IPS DF 6.9 (cell line): ENCODE measurements at regions not wholly inside any gene's neighbourhood (a gene's known extent, or its start where the extent isn't known, plus 50 kb on each side); places are given as distances from the start of the nearest gene placed in this dataset.
"Not testable (repeated sequence)": the region's sequence is repeated elsewhere in the genome, so short reads cannot be mapped to it uniquely, and the experiment has no call there.

Experiments used
- DNase-seq: peaks from one replicate; pipeline ENCODE4 v3.0.0-alpha.2; 2013; ENCODE audit warnings: low read depth, low spot score
- H3K27ac ChIP-seq: one replicate; pipeline ENCODE4 v1.5.1; 2013; ENCODE audit warnings: low read length, control low read depth
- H3K27me3 ChIP-seq: 2 replicates; pipeline ENCODE4 v1.6.1; 2013; ENCODE audit warnings: mild to moderate bottlenecking, low read length; ENCODE audit not compliant: control insufficient read depth, insufficient read depth
- H3K36me3 ChIP-seq: 2 replicates; pipeline ENCODE4 v1.6.1; 2013; ENCODE audit warnings: low read length; ENCODE audit not compliant: control insufficient read depth, insufficient read depth
- H3K4me1 ChIP-seq: 2 replicates; pipeline ENCODE4 v1.6.1; 2013; ENCODE audit warnings: low read length; ENCODE audit not compliant: control insufficient read depth, insufficient read depth
- H3K4me3 ChIP-seq: 2 replicates; pipeline ENCODE4 v1.5.1; 2013; ENCODE audit warnings: mild to moderate bottlenecking, low read length
- H3K9me3 ChIP-seq: 2 replicates; pipeline ENCODE4 v1.6.1; 2013; ENCODE audit warnings: low read length, inconsistent platforms; ENCODE audit not compliant: control insufficient read depth, insufficient read depth
- WGBS: extraction: QIAGEN DNeasy Blood & Tissue Kit; methylation state at CpG from one replicate; pipeline ENCODE4 v1.1.7; 2013; ENCODE audit warnings: mixed read lengths, missing lambda C conversion rate; ENCODE audit not compliant: insufficient read length, insufficient coverage; 5-methylcytosine and 5-hydroxymethylcytosine counted together

GRCh38 chr5:127210042-127210441 lies 80.6 kb upstream of the MEGF10 start:
- H3K4me3 ChIP-seq, result no peak overlapping the region
- H3K36me3 ChIP-seq, result no peaks in the 10 kb centered on the region
- no peak for DNase-seq
- no CpG with 5 or more reads among the region's 2 CpGs for WGBS
- H3K27ac ChIP-seq, result no peak overlapping the region
- H3K27me3 ChIP-seq, result no peaks in the 10 kb centered on the region
- no peaks in the 10 kb centered on the region for H3K9me3 ChIP-seq
- no peaks in the 10 kb centered on the region for H3K4me1 ChIP-seq

DNA sequence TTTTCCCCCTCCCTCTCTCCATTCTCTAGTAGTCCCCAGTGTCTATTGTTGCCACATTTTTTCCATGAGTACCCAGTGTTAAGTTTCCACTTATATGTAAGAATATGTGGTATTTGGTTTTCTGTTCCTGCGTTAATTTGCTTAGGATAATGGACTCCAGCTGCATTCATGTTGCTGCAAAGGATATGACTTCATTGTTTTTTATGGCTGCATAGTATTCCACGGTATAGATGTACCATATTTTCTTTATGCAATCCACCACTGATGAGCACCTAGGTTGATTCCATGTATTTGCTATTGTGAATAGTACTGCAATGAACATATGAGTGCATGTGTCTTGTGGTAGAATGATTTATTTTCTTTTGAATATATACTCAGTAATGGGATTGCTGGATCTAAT lies 77.4 kb upstream of the MEGF10 start:
- no peaks in the 10 kb centered on the region for H3K27me3 ChIP-seq
- no peak overlapping the region for H3K4me3 ChIP-seq
- H3K27ac ChIP-seq, result no peak overlapping the region
- DNase-seq, result no peak
- no peaks in the 10 kb centered on the region for H3K36me3 ChIP-seq
- H3K4me1 ChIP-seq, result no peaks in the 10 kb centered on the region
- WGBS, result no CpG with 5 or more reads among the region's 2 CpGs
- H3K9me3 ChIP-seq, result no peaks in the 10 kb centered on the region

- no peak for DNase-seq
- no peak overlapping the region for H3K27ac ChIP-seq
- H3K4me3 ChIP-seq, result no peak overlapping the region
- no peaks in the 10 kb centered on the region for H3K4me1 ChIP-seq
- no peaks in the 10 kb centered on the region for H3K27me3 ChIP-seq
- no peaks in the 10 kb centered on the region for H3K36me3 ChIP-seq
- H3K9me3 ChIP-seq, result no peaks in the 10 kb centered on the region
- WGBS, result no CpG with 5 or more reads among the region's 2 CpGs
Observed at GRCh38 chr5:127216143-127216542, 74.5 kb upstream of the MEGF10 start.

- no CpG with 5 or more reads among the region's 3 CpGs for WGBS
- no peak overlapping the region for H3K27ac ChIP-seq
- H3K36me3 ChIP-seq, result no peaks in the 10 kb centered on the region
- no peak for DNase-seq
- H3K4me3 ChIP-seq, result no peak overlapping the region
- no peaks in the 10 kb centered on the region for H3K4me1 ChIP-seq
- H3K27me3 ChIP-seq, result no peaks in the 10 kb centered on the region
- H3K9me3 ChIP-seq, result no peaks in the 10 kb centered on the region
Observed at GRCh38 chr5:127216898-127217675, 73.5 kb upstream of the MEGF10 start.

GRCh38 chr5:127221936-127222335 lies 68.7 kb upstream of the MEGF10 start:
- not testable (repeated sequence) for DNase-seq, H3K36me3 ChIP-seq, H3K4me1 ChIP-seq, H3K27me3 ChIP-seq, H3K27ac ChIP-seq, H3K9me3 ChIP-seq, H3K4me3 ChIP-seq
- no CpG with 5 or more reads among the region's 1 CpG for WGBS

DNA sequence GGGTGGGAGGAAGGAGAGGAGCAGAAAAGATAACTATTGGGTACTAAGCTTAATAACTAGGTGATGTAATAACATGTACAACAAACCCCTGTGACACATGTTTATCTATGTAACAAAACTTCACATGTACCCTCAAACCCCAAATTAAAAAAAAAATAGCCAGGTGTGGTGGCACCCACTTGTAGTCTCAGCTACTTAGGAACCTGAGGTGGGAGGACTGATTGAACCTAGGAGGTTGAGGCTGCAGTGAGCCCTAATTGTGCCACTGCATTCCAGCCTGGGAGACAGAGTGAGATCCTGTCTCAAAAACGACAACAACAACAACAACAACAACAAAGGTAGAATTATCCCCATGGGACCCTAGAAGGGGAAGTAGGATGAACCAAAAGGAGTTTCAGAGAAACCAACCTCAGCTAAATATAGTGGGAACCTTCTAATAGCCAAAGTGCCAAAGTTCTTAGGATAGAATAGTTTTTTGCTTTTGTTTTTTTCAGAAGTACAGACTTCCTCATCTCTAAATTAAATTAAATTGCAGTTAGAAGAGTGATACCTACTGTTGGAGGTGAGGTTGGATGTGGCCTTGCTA lies 67.9 kb upstream of the MEGF10 start:
- not testable (repeated sequence) for H3K36me3 ChIP-seq, H3K27ac ChIP-seq, H3K9me3 ChIP-seq, DNase-seq, H3K4me3 ChIP-seq, H3K4me1 ChIP-seq, H3K27me3 ChIP-seq
- whole genome bisulfite sequencing, result no CpG with 5 or more reads among the region's 1 CpG

DNA sequence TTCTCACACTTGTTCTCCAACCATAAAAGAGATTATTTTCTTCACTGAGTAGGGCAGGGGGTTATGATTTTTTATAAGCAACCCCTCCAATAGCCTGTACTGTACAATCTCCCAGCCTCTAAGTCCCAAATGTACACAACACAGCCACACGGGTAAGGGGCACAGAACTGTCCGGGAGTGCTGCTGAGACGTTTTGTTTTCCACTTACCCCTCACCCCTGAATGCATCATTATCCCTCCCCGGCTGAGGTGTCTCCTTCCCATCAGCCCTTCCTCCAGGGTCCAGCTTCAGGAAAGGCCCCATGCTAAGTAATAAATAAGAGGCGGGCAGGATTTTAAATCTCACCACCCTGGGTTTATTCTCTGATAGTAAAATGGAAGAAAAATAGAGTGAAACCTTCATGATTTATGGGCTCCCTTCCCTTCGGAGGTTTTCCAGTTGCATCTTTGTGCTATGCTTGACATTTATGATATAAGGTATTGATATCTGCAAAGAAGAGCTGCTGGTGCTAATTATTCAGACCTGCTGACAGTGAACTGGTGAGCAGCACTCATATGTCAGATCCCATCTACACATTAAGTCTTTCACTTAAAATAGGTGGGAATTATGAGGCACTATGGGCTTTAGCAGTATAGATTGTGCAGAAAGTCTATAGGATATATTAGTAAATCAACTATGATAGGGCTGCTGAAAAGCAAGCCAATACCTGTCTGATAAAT lies 67.2 kb upstream of the MEGF10 start:
- WGBS, result no CpG with 5 or more reads among the region's 6 CpGs
- Histone ChIP-seq H3K36me3 (no peaks in the 10 kb centered on the region), H3K27ac (no peak overlapping the region), H3K4me3 (no peak overlapping the region), H3K4me1 (no peaks in the 10 kb centered on the region), H3K9me3 (no peaks in the 10 kb centered on the region), H3K27me3 (no peaks in the 10 kb centered on the region)
- DNase-seq, result no peak

DNA sequence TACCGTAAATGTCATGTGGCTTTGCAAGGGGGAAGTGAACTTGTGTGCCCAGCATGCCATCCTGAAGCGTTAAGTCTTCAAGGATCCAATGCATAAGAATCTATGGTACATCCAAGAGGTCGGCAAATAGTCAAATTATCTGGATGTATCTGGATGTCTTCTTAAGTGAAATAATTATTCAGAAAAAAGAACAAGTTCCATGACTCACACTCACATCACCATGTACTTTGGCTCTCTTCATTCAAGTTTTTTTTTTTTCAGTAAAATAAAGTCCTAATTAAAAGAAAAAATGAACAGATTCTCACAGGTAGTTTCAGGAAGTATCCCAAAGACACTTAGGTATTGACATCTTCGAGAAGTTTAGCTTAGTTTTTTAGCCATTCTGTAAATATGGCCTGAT lies 62.7 kb upstream of the MEGF10 start:
- no peak overlapping the region for H3K4me3 ChIP-seq
- H3K4me1 ChIP-seq, result no peaks in the 10 kb centered on the region
- WGBS, result no CpG with 5 or more reads among the region's 4 CpGs
- H3K27me3 ChIP-seq, result peaks cover 2% of the 10 kb centered on the region; the same call in 1 of the 2 replicates
- H3K9me3 ChIP-seq, result no peaks in the 10 kb centered on the region
- H3K27ac ChIP-seq, result no peak overlapping the region
- DNase-seq, result no peak
- H3K36me3 ChIP-seq, result no peaks in the 10 kb centered on the region

DNA sequence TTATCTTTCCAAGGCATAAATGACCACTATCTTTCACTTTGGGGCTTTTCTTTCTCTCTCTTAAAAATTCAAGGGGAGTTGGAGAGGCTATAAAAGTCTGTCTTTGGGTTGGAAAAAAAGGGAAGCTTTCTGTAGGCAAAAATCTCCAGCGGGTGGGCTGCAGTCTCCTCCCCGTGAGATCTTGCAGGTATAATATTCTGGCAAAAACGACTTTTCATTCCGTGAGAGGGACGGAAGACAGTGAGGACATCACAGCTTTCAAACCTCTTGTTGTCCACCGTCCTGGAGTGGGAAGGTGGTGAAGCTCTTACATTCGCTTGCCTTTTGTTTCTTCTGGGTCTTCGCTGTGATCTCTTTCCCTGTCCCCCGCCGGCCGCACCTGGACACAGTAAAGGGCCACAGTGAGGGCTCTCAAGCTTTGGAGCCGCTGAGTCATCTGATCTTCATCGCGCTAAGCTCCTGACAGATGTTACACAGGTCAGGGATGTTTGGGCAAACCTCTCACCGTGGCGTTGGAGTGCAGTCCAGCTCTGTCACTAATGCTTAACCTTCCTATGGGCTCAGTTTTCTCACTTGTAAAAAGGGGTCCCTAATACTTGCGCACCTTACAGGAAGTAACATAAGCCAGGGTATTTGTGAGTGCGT lies 61.9 kb upstream of the MEGF10 start:
- Histone ChIP-seq H3K4me1 (no peaks in the 10 kb centered on the region), H3K27me3 (peaks cover 2% of the 10 kb centered on the region; the same call in 1 of the 2 replicates), H3K36me3 (no peaks in the 10 kb centered on the region), H3K4me3 (peak overlapping the region; percentile 47; the same call in 1 of the 2 replicates), H3K9me3 (no peaks in the 10 kb centered on the region), H3K27ac (no peak overlapping the region)
- no CpG with 5 or more reads among the region's 18 CpGs for WGBS
- DNase-seq, result peak; percentile 2

- WGBS, result no CpG with 5 or more reads among the region's 61 CpGs
- no peaks in the 10 kb centered on the region for H3K4me1 ChIP-seq
- H3K4me3 ChIP-seq, result peak overlapping the region; percentile 47
- peaks cover 2% of the 10 kb centered on the region; the same call in 1 of the 2 replicates for H3K27me3 ChIP-seq
- H3K9me3 ChIP-seq, result no peaks in the 10 kb centered on the region
- H3K36me3 ChIP-seq, result no peaks in the 10 kb centered on the region
- no peak overlapping the region for H3K27ac ChIP-seq
- DNase-seq, result peak; percentile 18
Observed at GRCh38 chr5:127229185-127229889, 61.3 kb upstream of the MEGF10 start.
